Activated CD8-positive, alpha-beta memory T cell treated with anti-CD3 and anti-CD28 coated beads, Interleukin-2, amount 50 U/mL, for 48 hours (primary cell): ENCODE measurements at regions not wholly inside any gene's neighbourhood (a gene's known extent, or its start where the extent isn't known, plus 50 kb on each side); places are given as distances from the start of the nearest gene placed in this dataset.

ENCODE experiments used
- DNase-seq: peaks from one replicate; pipeline ENCODE4 v3.0.0-alpha.2; 2020

DNA sequence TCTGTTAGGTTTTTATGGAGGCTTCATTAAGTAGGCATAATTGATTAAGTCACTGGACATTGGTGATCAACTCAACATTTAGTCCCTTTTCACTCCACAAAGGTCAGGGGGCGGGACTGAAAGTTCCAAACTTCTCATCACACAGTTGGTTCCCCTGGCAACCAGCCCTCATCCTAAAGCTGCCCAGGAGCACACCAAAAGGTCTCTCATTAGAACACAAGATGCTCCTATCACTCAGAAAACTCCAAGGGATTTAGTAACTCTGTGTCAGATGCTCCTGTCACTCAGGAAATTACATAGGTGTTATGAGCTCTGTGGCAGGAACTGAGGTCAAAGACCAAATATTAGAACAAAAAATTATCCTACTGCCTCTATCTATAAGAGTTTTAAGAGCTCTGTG is 321.5 kb downstream of the OTOL1 start:
- DNase-seq, result no peak

DNA sequence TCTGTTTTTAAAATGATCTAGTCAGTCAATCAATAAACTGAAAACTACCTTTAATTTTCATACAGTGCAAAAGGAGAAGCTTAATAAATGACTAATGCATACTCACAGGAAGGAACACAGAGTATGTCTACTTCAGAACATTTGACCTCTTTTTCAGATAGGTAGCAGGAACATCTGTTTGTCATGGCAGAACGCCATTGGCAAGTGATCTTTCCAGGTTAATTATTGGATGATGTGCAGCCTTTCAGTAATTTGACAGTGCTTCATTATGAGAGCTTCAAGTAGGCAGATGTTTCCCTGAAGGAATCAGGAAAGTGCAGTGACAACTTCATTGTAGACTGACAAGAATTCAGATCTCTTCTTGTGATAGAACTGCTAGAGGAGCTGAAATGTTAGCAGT is 325.0 kb downstream of the OTOL1 start:
- no peak for DNase-seq

DNA sequence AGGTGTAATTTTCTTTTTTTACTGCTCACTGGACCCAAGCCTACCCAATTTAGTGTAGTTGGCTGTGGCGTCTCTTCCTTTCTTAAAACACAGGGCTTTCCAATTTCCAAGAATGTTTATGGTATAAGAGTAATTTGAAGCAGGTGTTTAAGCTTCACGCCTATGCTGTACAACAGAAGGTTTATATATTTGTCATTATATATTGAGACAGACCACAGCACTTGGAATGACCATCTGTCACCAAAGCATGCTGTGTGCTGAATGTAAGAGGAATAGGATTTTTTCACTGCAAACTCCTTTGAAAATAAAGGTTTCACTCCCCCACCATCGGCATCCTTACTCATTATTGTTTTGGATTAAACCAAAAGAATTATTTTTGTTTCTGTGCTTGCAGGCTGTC is 325.7 kb downstream of the OTOL1 start:
- DNase-seq, result no peak

DNA sequence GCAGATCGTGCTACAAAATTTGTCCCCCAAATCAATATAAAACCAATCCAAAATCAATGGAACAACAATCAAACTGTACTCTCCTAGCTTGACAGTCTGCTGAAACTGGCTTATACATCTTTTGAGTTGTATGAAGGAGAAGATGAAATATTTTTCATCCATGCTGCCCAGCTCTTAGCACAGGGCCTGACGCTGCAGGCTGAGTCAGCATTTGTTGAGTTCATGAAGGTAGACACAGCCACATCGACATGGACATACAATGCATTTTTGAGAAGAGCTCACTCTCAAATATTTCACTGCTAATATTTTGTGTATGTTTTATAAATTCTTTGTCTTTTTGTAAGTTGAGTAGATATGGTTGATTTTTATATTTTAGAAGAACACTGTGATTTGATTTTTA is 327.3 kb downstream of the OTOL1 start:
- DNase-seq, result no peak

- no peak for DNase-seq
These were observed 341.4 kb downstream of the OTOL1 start for GRCh38 chr3:161838021-161838420.

GRCh38 chr3:161848376-161848775 is 351.8 kb downstream of the OTOL1 start:
- no peak for DNase-seq

GRCh38 chr3:161851941-161852566 is 355.4 kb downstream of the OTOL1 start:
- peak; percentile 74 for DNase-seq

GRCh38 chr3:161852744-161853143 is 356.1 kb downstream of the OTOL1 start:
- DNase-seq, result no peak

DNA sequence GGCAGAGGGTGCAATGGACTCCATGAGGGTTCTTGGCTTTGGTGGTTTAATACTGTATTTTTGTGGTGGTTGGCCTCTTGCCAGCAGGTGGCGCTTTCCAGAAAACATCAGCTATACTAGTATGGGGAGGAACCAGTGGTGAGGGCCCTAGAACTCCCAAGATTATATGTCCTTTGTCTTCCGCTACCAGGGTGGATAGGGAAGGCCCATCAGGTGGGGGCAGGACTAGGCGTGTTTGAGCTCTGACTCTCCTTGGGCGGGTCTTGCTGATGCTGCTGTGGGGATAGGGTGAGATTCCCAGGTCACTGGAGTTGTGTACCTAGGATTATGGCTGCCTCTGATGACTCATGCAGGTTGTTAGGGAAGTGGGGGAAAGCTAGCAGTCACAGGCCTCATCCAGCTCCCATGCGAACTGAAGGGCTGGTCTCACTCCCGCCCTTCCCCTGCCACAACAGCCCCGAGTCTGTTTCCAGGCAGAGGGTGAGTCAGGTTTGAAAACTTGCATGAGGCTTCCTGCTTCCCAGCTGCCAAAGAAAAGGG is 357.7 kb downstream of the OTOL1 start:
- peak; percentile 54 for DNase-seq

GRCh38 chr3:161859057-161859456 is 362.4 kb downstream of the OTOL1 start:
- no peak for DNase-seq

- no peak for DNase-seq
These were observed 363.4 kb downstream of the OTOL1 start for GRCh38 chr3:161859865-161860450.

GRCh38 chr3:161863775-161864174 is 367.2 kb downstream of the OTOL1 start:
- DNase-seq, result no peak

GRCh38 chr3:161866176-161866575 is 369.6 kb downstream of the OTOL1 start:
- no peak for DNase-seq

DNA sequence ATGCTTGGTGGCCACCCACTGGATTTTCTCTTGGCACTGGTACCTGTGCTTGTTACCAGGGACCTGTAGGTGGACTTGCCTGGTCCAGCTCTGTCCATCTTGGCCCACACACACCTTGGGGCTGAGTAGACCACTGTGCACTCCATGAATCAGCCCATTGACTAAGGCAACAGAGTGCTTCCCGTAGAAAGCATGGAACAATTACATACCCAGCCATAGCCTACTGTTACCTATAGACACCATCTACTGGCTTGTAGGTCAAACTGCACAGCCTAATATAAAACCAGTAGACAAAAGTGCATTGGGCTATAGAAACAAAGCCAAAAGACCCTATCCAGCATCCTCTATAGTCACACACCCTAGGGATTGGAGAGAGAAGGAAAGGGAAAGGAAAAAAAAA is 378.9 kb downstream of the OTOL1 start:
- DNase-seq, result no peak

DNA sequence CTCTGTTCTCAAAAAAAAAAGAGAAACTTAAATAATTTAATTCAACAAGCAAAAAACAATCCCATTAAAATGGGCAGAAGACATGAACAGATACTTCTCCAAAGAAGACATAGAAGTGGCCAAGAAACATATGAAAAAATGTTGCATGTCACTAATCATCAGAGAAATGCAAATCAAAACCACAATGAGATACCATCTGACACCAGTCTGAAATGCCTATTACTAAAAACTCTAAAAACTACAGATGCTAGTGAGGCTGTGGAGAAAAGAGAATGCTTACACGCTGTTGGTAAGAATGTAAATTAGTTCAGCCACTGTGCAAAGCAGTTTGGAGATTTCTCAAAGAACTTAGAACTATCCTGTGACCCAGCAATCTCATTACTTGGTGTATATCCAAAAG is 382.9 kb downstream of the OTOL1 start:
- DNase-seq, result no peak

- no peak for DNase-seq
These were observed 388.2 kb downstream of the OTOL1 start for GRCh38 chr3:161884830-161885229.

- no peak for DNase-seq
These were observed 393.6 kb downstream of the OTOL1 start for GRCh38 chr3:161890147-161890625.

DNA sequence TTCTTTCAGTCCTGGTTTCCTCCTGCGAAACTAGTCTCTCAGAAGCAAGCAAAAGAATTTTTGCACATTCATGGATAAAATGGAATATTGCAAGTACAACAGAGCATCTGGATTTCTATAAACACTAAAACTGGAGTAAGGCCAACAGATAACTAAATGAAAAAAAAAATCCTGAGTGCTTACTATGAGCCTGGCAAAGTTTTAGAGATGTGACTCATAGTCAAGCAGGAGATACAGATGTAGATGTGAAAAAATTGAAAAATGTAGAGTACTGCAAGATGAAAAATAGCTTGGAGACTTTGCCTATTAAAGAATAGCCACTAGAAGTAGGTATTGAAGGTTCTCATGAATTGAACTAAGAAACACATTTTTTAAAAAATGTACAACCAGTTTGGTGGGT is 397.4 kb downstream of the OTOL1 start:
- DNase-seq, result no peak

GRCh38 chr3:161894657-161895056 is 398.0 kb downstream of the OTOL1 start:
- DNase-seq, result no peak

GRCh38 chr3:161905520-161906132 is 409.0 kb downstream of the OTOL1 start:
- no peak for DNase-seq

DNA sequence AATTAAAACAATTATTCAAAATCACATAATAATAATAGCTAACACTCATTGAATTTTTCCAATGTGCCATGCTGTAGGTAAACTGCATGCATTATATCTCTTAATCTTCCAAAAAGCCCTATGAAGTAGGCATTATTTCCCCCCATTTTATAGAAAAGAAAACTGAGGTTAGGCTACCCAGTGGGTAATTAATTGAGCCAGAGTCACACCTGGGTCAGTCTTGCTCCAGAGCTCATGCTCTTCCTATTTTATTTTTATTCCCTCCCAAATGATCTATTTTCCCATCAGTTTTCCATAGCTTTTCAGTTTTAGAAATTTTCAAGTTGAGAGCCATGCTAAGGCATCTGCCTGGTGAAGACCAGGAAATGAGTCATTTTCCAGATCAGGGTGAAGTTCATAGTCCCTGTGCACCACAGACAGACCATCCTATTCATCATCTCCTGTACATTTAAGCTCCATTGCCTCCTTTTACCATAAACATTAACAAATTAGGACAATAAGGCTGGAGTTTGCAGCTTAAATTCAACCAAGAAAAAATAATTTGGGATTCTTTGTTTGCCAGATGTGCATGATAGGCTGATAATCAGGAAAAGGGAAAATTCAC is 417.3 kb downstream of the OTOL1 start:
- no peak for DNase-seq

DNA sequence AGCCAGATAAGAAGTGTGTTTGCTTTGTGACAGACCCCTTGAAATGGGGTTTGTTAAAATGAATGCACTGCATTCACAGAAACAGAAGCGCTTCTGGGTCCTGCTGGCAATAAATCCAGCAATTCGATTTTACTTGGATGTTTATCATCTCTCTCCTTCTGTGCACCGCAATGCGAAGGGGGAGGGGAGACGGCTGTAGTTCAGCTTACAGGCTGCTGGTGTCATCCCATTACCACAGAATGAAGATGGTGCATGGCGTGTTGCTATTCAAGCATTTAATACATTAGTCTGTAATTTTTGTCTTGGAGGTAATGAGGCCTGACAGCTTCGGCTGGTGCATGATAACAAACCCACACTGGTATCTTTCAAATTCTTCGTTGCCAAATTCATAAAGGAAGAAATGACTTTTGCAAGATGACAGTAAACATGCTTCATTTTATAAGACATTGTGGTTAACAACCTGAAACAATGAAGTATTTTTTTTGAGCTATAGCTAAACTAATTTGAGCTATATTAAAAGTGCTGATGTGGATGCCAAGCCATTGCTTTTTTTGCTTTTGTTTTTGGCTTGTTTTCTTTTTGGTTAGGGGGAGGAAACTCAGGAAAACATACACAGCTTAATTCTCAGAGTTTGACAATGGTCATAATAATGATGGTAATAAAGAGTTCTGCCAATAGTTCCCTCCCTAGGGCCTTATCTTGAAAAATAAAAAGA is 418.3 kb downstream of the OTOL1 start:
- DNase-seq, result no peak

DNA sequence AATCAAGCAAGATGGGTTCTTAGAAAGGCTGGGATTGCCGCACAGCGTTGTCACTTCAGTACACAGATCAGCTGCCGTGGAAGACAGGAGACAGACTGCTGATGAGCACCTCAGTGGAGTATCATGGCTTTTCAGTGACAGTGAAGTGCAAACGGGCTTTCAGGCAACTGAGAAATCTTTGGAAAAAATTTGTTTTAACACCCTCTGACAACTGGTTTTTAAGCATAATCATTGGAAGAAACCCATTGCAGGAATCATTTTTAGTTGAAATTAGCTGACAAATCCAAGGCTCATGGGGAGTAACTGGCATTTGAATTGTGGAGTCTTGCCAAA is 418.8 kb downstream of the OTOL1 start:
- no peak for DNase-seq
